Osteoblast (primary cell): ENCODE measurements at regions not wholly inside any gene's neighbourhood (a gene's known extent, or its start where the extent isn't known, plus 50 kb on each side); places are given as distances from the start of the nearest gene placed in this dataset.

ENCODE experiments used
- DNase-seq: peaks from one replicate; pipeline ENCODE4 v3.0.0; 2011; ENCODE audit warnings: low spot score, mixed read lengths; ENCODE audit not compliant: insufficient read length; ENCODE audit errors: missing footprints
- H2AFZ ChIP-seq: 2 replicates; pipeline ENCODE4 v1.6.0; 2011; ENCODE audit warnings: mild to moderate bottlenecking, low read length
- H3K27ac ChIP-seq: 2 replicates; pipeline ENCODE4 v1.5.1; 2011; ENCODE audit warnings: mild to moderate bottlenecking, low read depth, low read length, moderate library complexity
- H3K27me3 ChIP-seq: 2 replicates; pipeline ENCODE4 v1.6.0; 2012; ENCODE audit warnings: mild to moderate bottlenecking, control low read depth, inconsistent platforms, low read length, moderate library complexity; ENCODE audit not compliant: insufficient read depth
- H3K36me3 ChIP-seq: 2 replicates; pipeline ENCODE4 v1.5.1; 2011; ENCODE audit warnings: mild to moderate bottlenecking, low read length, control low read depth, moderate library complexity; ENCODE audit not compliant: insufficient read depth
- H3K4me1 ChIP-seq: 2 replicates; pipeline ENCODE4 v1.5.1; 2011; ENCODE audit warnings: mild to moderate bottlenecking, low read length, control low read depth, moderate library complexity; ENCODE audit not compliant: insufficient read depth
- H3K4me2 ChIP-seq: 2 replicates; pipeline ENCODE4 v1.6.0; 2011; ENCODE audit warnings: mild to moderate bottlenecking, low read length; ENCODE audit not compliant: insufficient read depth
- H3K4me3 ChIP-seq: fragments of 200-600 bp; sonication (generic); 3 replicates; pipeline ENCODE4 v1.5.1; 2012; ENCODE audit warnings: mild to moderate bottlenecking, low read length, inconsistent platforms; ENCODE audit not compliant: insufficient read depth
- H3K79me2 ChIP-seq: 2 replicates; pipeline ENCODE4 v1.6.0; 2012; ENCODE audit warnings: mild to moderate bottlenecking, low read length, control low read depth, inconsistent platforms; ENCODE audit not compliant: insufficient read depth
- H3K9me3 ChIP-seq: 2 replicates; pipeline ENCODE4 v1.5.1; 2011; ENCODE audit warnings: low read depth, low read length, control low read depth
- H4K20me1 ChIP-seq: 2 replicates; pipeline ENCODE4 v1.6.0; 2012; ENCODE audit warnings: mild to moderate bottlenecking, low read length, control low read depth; ENCODE audit not compliant: insufficient read depth
- TF ChIP-seq, protein P1 (sequence below): IDR thresholded peaks from 2 replicates; pipeline ENCODE4 v1.5.1; 2011; ENCODE audit warnings: mild to moderate bottlenecking, low read depth, low read length, moderate library complexity; ENCODE audit errors: extremely low read depth

DNA sequence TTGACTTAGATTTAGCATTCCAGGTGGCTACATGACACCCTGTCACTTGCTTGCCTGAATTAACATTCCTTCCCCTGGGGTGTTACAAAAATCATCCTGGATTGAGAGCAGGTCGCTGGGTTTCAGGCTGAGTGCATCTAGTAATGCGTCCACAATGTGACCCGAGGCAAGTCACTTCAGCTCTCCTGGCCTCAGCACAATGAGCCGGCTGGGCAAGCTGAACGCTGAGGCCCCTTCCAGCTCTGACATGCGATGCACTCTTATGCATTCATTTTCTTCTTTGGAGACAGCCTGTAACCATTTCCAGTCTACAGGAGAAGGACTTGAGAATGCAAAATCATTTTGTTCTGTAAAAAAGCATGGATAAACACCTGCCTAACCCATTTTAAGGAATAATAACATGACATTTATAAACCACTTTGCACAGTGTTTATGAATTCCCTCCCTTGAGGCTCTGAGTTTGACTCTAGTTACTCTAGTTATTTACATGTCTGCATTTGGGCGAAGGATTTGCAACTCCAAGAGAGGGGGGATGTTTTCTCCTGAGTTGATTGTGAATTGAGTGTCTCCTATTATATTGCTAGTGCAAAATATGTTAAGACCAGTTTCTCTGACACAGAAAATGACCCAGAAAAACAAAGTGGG is 63.0 kb upstream of the CPO start:
- Histone ChIP-seq H3K36me3 (no peaks in the 10 kb centered on the region), H3K79me2 (no peaks in the 10 kb centered on the region), H3K9me3 (no peaks in the 10 kb centered on the region), H3K4me1 (no peaks in the 10 kb centered on the region), H2AFZ (no peak overlapping the region), H3K4me3 (no peak overlapping the region), H4K20me1 (no peaks in the 10 kb centered on the region), H3K4me2 (no peak overlapping the region), H3K27ac (no peak overlapping the region), H3K27me3 (no peaks in the 10 kb centered on the region)
- DNase-seq, result no peak
- TF ChIP-seq, protein P1, sequence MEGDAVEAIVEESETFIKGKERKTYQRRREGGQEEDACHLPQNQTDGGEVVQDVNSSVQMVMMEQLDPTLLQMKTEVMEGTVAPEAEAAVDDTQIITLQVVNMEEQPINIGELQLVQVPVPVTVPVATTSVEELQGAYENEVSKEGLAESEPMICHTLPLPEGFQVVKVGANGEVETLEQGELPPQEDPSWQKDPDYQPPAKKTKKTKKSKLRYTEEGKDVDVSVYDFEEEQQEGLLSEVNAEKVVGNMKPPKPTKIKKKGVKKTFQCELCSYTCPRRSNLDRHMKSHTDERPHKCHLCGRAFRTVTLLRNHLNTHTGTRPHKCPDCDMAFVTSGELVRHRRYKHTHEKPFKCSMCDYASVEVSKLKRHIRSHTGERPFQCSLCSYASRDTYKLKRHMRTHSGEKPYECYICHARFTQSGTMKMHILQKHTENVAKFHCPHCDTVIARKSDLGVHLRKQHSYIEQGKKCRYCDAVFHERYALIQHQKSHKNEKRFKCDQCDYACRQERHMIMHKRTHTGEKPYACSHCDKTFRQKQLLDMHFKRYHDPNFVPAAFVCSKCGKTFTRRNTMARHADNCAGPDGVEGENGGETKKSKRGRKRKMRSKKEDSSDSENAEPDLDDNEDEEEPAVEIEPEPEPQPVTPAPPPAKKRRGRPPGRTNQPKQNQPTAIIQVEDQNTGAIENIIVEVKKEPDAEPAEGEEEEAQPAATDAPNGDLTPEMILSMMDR, result no peak

DNA sequence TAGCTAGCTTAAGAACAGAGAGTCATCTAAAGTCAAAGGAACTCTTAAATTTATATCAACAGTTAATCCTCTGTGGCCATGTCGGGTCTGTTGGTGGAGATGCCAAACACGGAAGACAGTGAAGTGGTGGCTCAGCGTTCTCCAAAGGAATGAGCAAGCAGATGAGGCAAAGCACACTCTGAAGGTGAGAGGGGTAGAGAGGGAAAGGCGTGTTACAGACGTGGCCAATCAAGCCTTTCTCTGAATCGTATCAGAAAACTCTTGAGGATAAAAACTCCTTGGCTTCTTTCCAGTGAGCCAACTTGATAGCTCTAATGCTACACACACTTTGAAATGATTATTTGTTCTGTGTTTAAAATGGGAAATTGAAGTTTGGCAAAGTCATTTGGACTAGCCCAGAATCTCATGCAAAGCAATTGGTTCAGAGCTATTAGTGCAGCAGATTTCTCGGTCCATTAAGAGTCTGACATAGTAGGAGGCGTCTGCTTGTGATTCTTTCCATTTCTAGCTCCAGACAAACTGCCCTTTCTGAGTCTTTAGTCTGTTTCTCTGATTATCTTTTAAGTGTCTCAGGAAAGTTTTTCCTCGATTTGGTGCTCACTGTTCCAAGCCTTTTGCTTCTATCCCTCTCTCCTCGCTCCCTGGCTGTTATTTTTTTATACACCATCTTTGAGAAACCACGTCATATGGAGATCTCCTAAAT is 57.5 kb upstream of the CPO start:
- no peak overlapping the region for H2AFZ ChIP-seq

DNA sequence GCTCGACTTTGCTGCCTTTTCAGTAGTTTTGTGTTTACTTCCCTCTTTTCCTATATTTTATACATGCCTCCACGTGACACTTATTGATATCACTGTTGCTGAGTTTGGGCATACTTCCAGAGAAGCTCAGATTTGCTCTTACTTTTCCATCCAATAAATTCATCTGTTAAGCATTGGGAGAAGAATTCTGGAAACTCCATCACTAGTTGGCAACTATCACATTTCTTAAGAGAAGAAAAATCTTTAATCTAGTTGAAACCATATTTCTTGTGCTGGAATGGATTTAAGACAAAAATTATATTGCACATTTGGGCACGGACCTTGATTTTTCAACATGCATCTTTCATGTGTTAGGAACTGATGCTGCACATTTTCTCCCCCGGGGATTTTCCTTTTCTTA is 52.6 kb upstream of the CPO start:
- H3K79me2 ChIP-seq, result no peaks in the 10 kb centered on the region
- H4K20me1 ChIP-seq, result no peaks in the 10 kb centered on the region
- H3K27ac ChIP-seq, result no peak overlapping the region
- no peaks in the 10 kb centered on the region for H3K27me3 ChIP-seq
- no peak for DNase-seq
- no peak overlapping the region for H2AFZ ChIP-seq
- H3K4me2 ChIP-seq, result no peak overlapping the region
- TF ChIP-seq, protein P1, result no peak
- no peaks in the 10 kb centered on the region for H3K9me3 ChIP-seq
- no peak overlapping the region for H3K4me3 ChIP-seq
- H3K36me3 ChIP-seq, result no peaks in the 10 kb centered on the region
- H3K4me1 ChIP-seq, result no peaks in the 10 kb centered on the region

More for the DNA sequence above, 57.5 kb upstream of the CPO start:
- no peaks in the 10 kb centered on the region for H3K36me3 ChIP-seq
- H3K4me3 ChIP-seq, result no peak overlapping the region
- H3K27me3 ChIP-seq, result no peaks in the 10 kb centered on the region
- H3K9me3 ChIP-seq, result no peaks in the 10 kb centered on the region
- no peaks in the 10 kb centered on the region for H3K4me1 ChIP-seq
- TF ChIP-seq, protein P1, result no peak
- H3K4me2 ChIP-seq, result no peak overlapping the region
- no peaks in the 10 kb centered on the region for H4K20me1 ChIP-seq
- H3K27ac ChIP-seq, result no peak overlapping the region
- DNase-seq, result no peak
- no peaks in the 10 kb centered on the region for H3K79me2 ChIP-seq

DNA sequence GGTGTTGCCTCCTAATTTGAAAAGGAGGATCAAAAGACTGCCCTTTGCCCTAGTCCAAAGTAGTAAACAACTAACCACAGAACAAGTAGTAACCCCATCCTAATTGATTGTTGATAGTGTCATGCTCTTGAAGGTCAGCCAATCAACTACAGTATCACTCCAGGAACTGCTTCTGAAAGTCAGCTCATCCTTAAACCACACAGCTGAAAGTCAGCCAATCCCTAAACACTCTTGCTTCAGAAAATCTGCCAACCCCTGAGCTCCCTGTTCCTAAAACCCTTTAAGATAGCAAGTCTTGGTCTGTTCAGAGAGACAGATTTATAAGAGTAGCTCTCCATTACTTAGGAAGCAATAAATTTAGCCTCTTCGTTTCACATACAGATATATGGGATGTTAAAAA is 51.6 kb upstream of the CPO start:
- no peaks in the 10 kb centered on the region for H3K79me2 ChIP-seq
- no peak overlapping the region for H3K4me3 ChIP-seq
- no peaks in the 10 kb centered on the region for H3K9me3 ChIP-seq
- H3K27me3 ChIP-seq, result no peaks in the 10 kb centered on the region
- H3K36me3 ChIP-seq, result no peaks in the 10 kb centered on the region
- no peak for DNase-seq
- no peaks in the 10 kb centered on the region for H3K4me1 ChIP-seq
- H4K20me1 ChIP-seq, result no peaks in the 10 kb centered on the region
- H3K27ac ChIP-seq, result no peak overlapping the region
- H3K4me2 ChIP-seq, result no peak overlapping the region
- TF ChIP-seq, protein P1, result no peak
- no peak overlapping the region for H2AFZ ChIP-seq
